ENCODE measurements at regions not wholly inside any gene's neighbourhood (a gene's known extent, or its start where the extent isn't known, plus 50 kb on each side); places are given as distances from the start of the nearest gene placed in this dataset.

DNA sequence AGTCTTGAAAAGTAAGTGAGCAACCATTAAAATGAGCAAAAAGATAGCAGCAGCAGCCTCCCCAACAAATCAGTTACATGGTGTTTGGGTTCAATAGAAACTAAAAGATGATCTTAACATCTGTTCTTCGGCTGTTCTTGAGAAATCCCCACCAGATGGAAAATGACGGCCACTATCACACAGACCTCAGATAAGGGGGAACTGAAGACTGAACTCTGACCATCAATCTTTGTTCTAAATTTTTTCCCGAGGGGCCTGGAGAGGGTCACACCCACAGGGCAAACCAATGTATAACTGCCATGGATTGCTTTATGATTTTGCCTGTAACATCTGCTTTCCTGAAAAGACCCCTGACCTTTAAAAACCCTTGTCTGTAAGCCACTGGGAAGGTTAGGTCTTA, 624.8 kb upstream of the KIRREL3 start:
- TF ChIP-seq, protein P1, sequence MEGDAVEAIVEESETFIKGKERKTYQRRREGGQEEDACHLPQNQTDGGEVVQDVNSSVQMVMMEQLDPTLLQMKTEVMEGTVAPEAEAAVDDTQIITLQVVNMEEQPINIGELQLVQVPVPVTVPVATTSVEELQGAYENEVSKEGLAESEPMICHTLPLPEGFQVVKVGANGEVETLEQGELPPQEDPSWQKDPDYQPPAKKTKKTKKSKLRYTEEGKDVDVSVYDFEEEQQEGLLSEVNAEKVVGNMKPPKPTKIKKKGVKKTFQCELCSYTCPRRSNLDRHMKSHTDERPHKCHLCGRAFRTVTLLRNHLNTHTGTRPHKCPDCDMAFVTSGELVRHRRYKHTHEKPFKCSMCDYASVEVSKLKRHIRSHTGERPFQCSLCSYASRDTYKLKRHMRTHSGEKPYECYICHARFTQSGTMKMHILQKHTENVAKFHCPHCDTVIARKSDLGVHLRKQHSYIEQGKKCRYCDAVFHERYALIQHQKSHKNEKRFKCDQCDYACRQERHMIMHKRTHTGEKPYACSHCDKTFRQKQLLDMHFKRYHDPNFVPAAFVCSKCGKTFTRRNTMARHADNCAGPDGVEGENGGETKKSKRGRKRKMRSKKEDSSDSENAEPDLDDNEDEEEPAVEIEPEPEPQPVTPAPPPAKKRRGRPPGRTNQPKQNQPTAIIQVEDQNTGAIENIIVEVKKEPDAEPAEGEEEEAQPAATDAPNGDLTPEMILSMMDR (conservative IDR thresholded peaks at IDR 0.05 in 1 of 2, IDR thresholded peaks at IDR 0.05 in 1 of 2; ENCODE audit: extremely low read depth in 1 of 2, insufficient read depth in 1 of 2, low read depth in 1 of 2, low read length in 2 of 2): no peak
- no peak for TF ChIP-seq EZH2 (IDR thresholded peaks at IDR 0.05; ENCODE audit: borderline replicate concordance, low read length)
